GM19238 (cell line): ENCODE measurements at regions not wholly inside any gene's neighbourhood (a gene's known extent, or its start where the extent isn't known, plus 50 kb on each side); places are given as distances from the start of the nearest gene placed in this dataset.

Experiments used
- DNase-seq: peaks from one replicate; pipeline ENCODE4 v3.0.0; 2011; ENCODE audit warnings: low spot score; ENCODE audit not compliant: insufficient read length

- DNase-seq = no peak
Measured at GRCh38 chr9:115209601-115210306, 91.8 kb upstream of the TNC start.

DNA sequence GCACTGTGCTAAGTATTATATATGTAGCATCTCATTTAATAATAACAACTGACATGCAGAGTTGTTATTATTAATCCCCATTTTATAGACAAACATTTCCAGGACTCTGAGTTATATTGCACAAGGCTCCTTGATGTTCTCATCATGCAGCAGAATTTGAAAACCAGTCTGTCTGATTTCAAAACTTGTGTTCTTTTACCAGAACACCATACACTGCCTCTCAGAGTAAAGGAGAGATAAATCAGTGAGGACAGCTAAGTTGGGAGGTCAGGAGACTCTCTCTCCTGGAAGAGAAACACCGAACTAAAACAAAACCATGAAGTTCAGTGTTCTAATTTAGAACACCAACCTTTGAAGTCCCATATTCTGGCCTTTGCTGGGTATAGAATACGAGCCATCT is 92.7 kb upstream of the TNC start:
- DNase-seq = no peak

- DNase-seq = no peak
Measured at GRCh38 chr9:115211413-115212124, 93.6 kb upstream of the TNC start.

DNA sequence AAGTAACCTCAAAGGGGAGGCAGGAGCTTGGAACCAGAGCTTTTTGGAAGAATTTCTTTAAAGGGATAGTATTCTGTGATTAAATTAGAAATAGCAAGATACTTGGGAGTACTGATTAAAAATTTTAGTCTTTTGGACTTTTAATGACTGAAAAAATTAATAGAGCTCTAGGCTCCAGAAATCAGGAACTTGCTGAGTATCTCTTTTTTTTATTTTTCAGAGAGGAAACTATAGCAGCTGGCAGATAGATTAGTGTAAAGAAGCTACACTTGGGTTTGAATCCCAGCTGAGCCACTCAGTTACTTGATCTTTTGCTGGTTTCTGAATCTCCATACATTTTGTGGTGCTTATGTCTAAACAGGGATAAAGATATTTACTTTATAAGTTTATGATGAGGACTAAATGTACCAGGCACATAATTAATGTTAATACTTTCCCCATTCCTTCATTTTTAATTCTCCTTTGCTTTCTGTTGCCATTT is 94.2 kb upstream of the TNC start:
- DNase-seq = no peak

GRCh38 chr9:115212832-115213231 is 94.9 kb upstream of the TNC start:
- no peak for DNase-seq

- DNase-seq = no peak
Measured at GRCh38 chr9:115213818-115214334, 95.9 kb upstream of the TNC start.

- DNase-seq = no peak
Measured at GRCh38 chr9:115216873-115217272, 98.9 kb upstream of the TNC start.

GRCh38 chr9:115220319-115221005 is 102.5 kb upstream of the TNC start:
- no peak for DNase-seq

DNA sequence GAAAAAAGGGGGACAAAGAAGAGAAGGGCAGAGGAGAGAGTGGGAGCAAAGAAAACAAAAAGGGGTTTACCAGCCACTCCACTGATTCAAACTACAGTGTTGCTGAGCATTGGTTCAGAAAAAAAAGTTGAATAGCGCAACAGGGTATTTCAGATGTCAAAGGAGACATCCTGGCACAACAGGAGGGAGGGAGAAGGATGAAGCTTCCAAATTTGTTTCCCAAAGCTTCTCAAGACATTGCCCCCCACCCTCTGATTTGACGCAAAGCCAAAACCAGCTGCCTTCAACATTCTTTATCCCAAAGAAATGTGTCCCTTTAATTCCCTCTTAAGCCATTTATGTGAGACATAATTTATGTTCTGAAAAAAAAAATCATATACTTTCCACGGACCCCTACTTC is 105.5 kb upstream of the TNC start:
- DNase-seq = no peak

- no peak for DNase-seq
Measured at GRCh38 chr9:115225459-115226116, 107.6 kb upstream of the TNC start.

- DNase-seq = no peak
Measured at GRCh38 chr9:115226152-115226551, 108.2 kb upstream of the TNC start.

DNA sequence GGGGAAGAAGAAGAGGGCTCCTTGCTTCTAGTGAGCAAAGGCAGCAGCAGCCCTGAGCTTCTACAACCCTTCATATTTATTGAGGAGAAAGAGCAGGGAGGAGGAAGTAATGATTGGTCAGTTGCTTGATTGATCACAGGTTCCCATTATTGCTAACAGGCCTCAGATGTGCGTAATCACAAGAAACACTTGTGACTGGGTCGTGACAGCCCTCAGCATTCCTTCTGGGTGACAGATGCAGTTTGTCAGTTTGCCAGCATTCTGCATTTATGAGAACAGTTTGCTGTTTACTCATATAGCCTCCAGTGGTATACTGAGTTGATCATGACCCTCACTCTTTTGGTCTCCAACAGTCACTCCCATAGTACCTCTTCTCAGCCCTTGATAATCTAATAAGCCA is 111.5 kb upstream of the TNC start:
- no peak for DNase-seq

GRCh38 chr9:115230924-115231515 is 113.1 kb upstream of the TNC start:
- DNase-seq = no peak

GRCh38 chr9:115232181-115232774 is 114.3 kb upstream of the TNC start:
- DNase-seq = no peak

DNA sequence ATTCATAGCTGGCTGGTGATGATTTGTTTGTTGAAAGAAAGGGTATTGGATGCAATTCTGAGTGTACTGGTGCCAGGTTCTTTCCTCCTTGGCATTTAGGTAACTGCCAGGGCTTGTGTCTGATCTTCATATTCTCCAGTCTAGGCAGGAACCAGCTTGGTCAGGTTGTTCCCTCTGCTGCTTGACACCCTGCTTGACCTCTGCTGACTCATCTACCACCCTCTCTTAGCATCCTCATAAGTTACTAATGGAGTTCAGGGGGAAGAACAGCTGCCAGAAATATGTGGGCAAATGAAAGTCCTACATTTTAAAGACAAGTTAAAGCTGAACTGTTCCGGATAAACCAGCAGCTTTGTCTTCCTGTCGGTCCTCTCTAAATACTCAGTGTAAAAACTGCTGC is 116.1 kb upstream of the TNC start:
- DNase-seq = no peak

DNA sequence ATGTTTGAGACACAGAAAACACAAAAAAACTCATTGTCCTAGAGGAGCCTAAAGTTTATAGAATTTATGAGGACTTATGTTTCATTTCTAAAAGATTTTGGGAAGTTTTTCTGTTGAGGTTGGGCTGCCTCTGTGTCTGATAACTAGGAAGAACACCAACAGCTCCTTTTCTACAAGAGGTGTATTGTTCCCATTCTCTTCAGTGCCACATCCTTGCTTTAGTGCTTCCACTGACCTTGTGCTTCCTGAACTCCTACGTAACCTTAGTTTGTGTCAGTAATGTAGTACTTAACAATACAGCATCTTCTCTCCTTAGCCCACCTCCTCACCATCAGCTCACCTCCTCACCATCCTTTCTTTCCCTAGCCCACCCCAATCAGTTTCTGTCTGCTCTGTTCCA is 117.3 kb upstream of the TNC start:
- DNase-seq = no peak

DNA sequence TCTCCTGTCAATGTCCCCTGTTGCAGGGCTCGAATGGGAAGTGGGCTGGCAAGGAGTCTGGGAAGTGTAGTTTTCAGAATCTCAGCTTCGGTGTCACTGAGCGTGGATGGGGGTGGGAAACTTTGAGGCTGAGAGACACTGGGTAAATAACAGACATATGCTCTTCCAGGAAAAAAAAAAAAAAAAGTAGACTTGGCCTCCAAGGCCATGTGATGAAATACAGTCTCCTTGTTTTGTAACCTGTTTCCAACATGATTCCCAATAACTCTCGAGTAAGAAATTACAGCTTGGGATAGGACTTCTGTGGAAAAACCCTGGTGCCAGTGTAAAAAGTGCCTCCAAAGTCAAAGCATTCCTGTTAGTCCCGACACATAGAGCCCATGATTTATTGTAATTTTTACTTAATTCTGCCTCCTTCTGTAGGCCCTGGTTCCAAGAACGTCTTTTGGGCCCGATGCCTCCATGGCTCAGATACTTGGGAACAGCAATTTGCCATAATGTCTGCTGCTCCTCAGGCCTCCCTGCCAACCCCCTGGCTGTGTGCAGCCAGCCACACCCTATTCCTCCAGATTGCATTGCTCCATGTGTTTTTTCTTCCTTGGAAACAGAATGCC is 119.5 kb upstream of the TNC start:
- DNase-seq = no peak

GRCh38 chr9:115240676-115241075 is 122.7 kb upstream of the TNC start:
- no peak for DNase-seq

GRCh38 chr9:115241641-115242040 is 123.7 kb upstream of the TNC start:
- no peak for DNase-seq

- no peak for DNase-seq
Measured at GRCh38 chr9:115249488-115249887, 131.5 kb upstream of the TNC start.
